Mesenchymal stem cell (in vitro differentiated cells and primary cell): ENCODE measurements at regions not wholly inside any gene's neighbourhood (a gene's known extent, or its start where the extent isn't known, plus 50 kb on each side); places are given as distances from the start of the nearest gene placed in this dataset.

Source experiments
- DNase-seq: peaks from one replicate; pipeline ENCODE4 v3.0.0-alpha.2; 2013
- H2AFZ ChIP-seq: one replicate; pipeline ENCODE4 v1.6.1; 2013; ENCODE audit warnings: low read depth, mild to moderate bottlenecking, control low read depth, inconsistent platforms, low read length, moderate library complexity
- H2AK5ac ChIP-seq: 2 replicates; pipeline ENCODE4 v1.6.1; 2013; ENCODE audit warnings: low read length, moderate library complexity, mild to moderate bottlenecking, inconsistent platforms; ENCODE audit not compliant: severe bottlenecking
- H2BK120ac ChIP-seq: one replicate; pipeline ENCODE4 v1.6.1; 2013; ENCODE audit warnings: low read depth, mild to moderate bottlenecking, inconsistent platforms, low read length, moderate library complexity
- H2BK12ac ChIP-seq, 2 experiments: one replicate each; pipeline ENCODE4 v1.6.1; 2013; ENCODE audit warnings: inconsistent platforms in 2 of 2, low read length in 2 of 2, mild to moderate bottlenecking in 2 of 2, moderate library complexity in 2 of 2, control low read depth in 1 of 2
- H2BK15ac ChIP-seq: one replicate; pipeline ENCODE4 v1.6.1; 2013; ENCODE audit warnings: mild to moderate bottlenecking, low read depth, inconsistent platforms; ENCODE audit not compliant: poor library complexity, severe bottlenecking
- H2BK5ac ChIP-seq: 2 replicates; pipeline ENCODE4 v1.6.1; 2013; ENCODE audit warnings: low read depth, mild to moderate bottlenecking, low read length, control low read depth, inconsistent platforms; ENCODE audit not compliant: poor library complexity, severe bottlenecking
- H3K14ac ChIP-seq, 2 experiments: one replicate each; pipeline ENCODE4 v1.6.1; 2013; ENCODE audit warnings: inconsistent platforms in 2 of 2, low read length in 2 of 2, control low read depth in 1 of 2, mild to moderate bottlenecking in 1 of 2, moderate library complexity in 1 of 2
- H3K18ac ChIP-seq, 2 experiments: one replicate each; pipeline ENCODE4 v1.6.1; 2013; ENCODE audit warnings: inconsistent platforms in 2 of 2, low read length in 2 of 2, control low read depth in 1 of 2, low read depth in 1 of 2, mild to moderate bottlenecking in 1 of 2
- H3K23ac ChIP-seq, 2 experiments: one replicate each; pipeline ENCODE4 v1.6.1; 2013; ENCODE audit warnings: inconsistent platforms in 2 of 2, low read length in 2 of 2, mild to moderate bottlenecking in 2 of 2, moderate library complexity in 2 of 2, control low read depth in 1 of 2
- H3K27ac ChIP-seq: 2 replicates; pipeline ENCODE4 v1.5.1; 2013; ENCODE audit warnings: mild to moderate bottlenecking, moderate library complexity, low read length, control low read depth, inconsistent platforms; ENCODE audit not compliant: poor library complexity, severe bottlenecking
- H3K27me3 ChIP-seq, 2 experiments: 2 replicates each; pipeline versions ENCODE4 v1.6.1 to v1.7.0; 2013; ENCODE audit warnings: low read length in 2 of 2, mild to moderate bottlenecking in 2 of 2, moderate library complexity in 2 of 2, control low read depth in 1 of 2, inconsistent platforms in 1 of 2; ENCODE audit not compliant: control insufficient read depth in 1 of 2, insufficient read depth in 1 of 2
- H3K36me3 ChIP-seq, 2 experiments: 2 replicates each; pipeline versions ENCODE4 v1.6.1 to v1.7.0; 2013; ENCODE audit warnings: low read length in 2 of 2, control low read depth in 1 of 2, inconsistent platforms in 1 of 2, low read depth in 1 of 2, mild to moderate bottlenecking in 1 of 2; ENCODE audit not compliant: insufficient read depth in 2 of 2, control insufficient read depth in 1 of 2
- H3K4ac ChIP-seq, 2 experiments: one replicate each; pipeline ENCODE4 v1.6.1; 2013; ENCODE audit warnings: inconsistent platforms in 2 of 2, low read length in 2 of 2, mild to moderate bottlenecking in 2 of 2, moderate library complexity in 2 of 2, control low read depth in 1 of 2, low read depth in 1 of 2
- H3K4me1 ChIP-seq: 2 replicates; pipeline ENCODE4 v1.6.1; 2013; ENCODE audit warnings: low read depth, low read length, control low read depth; ENCODE audit not compliant: control insufficient read depth, insufficient read depth
- H3K4me2 ChIP-seq: 2 replicates; pipeline ENCODE4 v1.6.1; 2013; ENCODE audit warnings: low read length, mild to moderate bottlenecking, inconsistent platforms; ENCODE audit not compliant: poor library complexity, severe bottlenecking
- H3K4me3 ChIP-seq, 2 experiments: 2 replicates each; pipeline versions ENCODE4 v1.5.1 to v1.7.0; 2013; ENCODE audit warnings: low read length in 2 of 2, mild to moderate bottlenecking in 2 of 2, control low read depth in 1 of 2, low read depth in 1 of 2; ENCODE audit not compliant: insufficient read depth in 1 of 2
- H3K79me1 ChIP-seq: replicated peaks from 2 replicates; pipeline ENCODE4 v1.6.1; 2013; ENCODE audit warnings: mild to moderate bottlenecking, control low read depth, low read length, inconsistent platforms; ENCODE audit not compliant: poor library complexity, severe bottlenecking
- H3K9ac ChIP-seq: 2 replicates; pipeline ENCODE4 v1.7.0; 2013; ENCODE audit warnings: mild to moderate bottlenecking, low read length, moderate library complexity
- H3K9me3 ChIP-seq: 2 replicates; pipeline ENCODE4 v1.7.0; 2013; ENCODE audit warnings: mild to moderate bottlenecking, low read length; ENCODE audit not compliant: control insufficient read depth
- H4K8ac ChIP-seq: one replicate; pipeline ENCODE4 v1.6.1; 2013; ENCODE audit warnings: inconsistent platforms, mild to moderate bottlenecking, low read length, moderate library complexity
- H4K91ac ChIP-seq: one replicate; pipeline ENCODE4 v1.6.1; 2013; ENCODE audit warnings: mild to moderate bottlenecking, low read length, inconsistent platforms
- WGBS: methylation state at CpG from one replicate; pipeline ENCODE4 v1.1.7; 2013; ENCODE audit warnings: mixed read lengths; 5-methylcytosine and 5-hydroxymethylcytosine counted together

DNA sequence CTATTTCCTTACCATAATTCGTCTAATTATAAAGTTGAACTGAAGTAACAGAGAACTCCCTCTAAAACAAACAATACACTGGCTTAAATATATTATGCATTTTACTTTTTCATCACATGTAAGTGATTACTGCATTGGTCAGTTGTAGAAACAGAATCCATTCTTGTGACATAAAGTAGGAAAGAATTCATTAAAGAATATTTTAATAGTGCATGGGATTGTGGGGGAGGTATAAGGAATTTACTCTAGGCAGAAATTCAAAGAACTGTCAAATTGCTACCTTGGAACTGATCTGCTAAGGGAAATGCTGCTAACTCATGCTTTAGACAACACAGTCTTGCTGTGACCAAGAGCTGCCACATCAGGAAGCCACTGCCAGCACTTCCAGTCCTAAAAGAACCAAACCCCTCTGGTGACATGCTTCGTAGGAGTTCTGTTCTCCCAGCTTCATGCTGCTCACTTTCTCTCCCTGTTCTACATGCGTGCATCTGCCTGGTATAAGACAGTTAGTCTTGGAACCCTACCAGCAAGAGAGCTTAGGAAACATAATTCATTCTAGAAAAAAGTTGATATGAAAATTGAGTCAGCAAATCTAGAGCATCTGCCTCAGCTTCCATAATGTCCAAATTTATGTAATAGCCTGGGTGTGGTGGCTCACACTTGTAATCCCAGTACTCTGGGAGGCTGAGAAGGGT is 1137.6 kb upstream of the NXPH2 start:
- no peaks in the 10 kb centered on the region for H3K4me1 ChIP-seq
- no peaks in the 10 kb centered on the region for H3K36me3 ChIP-seq
- H3K23ac ChIP-seq: no peak overlapping the region
- no peaks in the 10 kb centered on the region for H3K9me3 ChIP-seq
- DNase-seq: no peak
- no peak overlapping the region for H3K4ac ChIP-seq
- no peak overlapping the region for H4K8ac ChIP-seq
- H4K91ac ChIP-seq: no peak overlapping the region
- no peak overlapping the region for H3K14ac ChIP-seq
- no peak overlapping the region for H2AFZ ChIP-seq
- H3K9ac ChIP-seq: no peak overlapping the region
- no peaks in the 10 kb centered on the region for H3K79me1 ChIP-seq
- 92% methylated on average over 2 of the region's 3 CpGs for WGBS
- no peak overlapping the region for H2BK5ac ChIP-seq
- no peak overlapping the region for H2BK12ac ChIP-seq
- no peak overlapping the region for H3K18ac ChIP-seq
- no peaks in the 10 kb centered on the region for H3K27me3 ChIP-seq
- H2BK120ac ChIP-seq: no peak overlapping the region
- H3K27ac ChIP-seq: no peak overlapping the region
- H2BK15ac ChIP-seq: no peak overlapping the region
- no peak overlapping the region for H3K4me2 ChIP-seq
- no peak overlapping the region for H3K4me3 ChIP-seq
- no peak overlapping the region for H2AK5ac ChIP-seq

DNA sequence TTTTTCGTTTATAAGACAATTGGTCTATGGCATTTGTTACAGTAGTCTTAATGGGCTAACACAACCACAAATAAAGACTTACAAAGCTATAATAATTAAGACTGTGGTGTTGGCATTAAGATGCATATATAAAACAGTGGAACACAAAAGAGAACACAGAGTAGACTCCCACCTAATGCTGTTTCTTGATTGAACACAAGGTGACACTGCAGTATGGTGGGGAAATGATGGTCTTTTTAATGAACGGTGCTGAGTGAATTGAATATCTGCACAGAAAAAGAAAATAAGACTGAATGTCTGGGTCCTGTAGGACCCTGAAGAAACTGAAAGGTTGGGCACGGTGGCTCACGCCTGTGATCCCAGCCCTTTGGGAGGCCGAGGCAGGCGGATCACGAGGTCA is 1136.6 kb upstream of the NXPH2 start:
- Histone ChIP-seq H2AFZ (no peak overlapping the region), H3K9me3 (peaks cover 4% of the 10 kb centered on the region), H3K36me3 (no peaks in the 10 kb centered on the region), H3K4me3 (no peak overlapping the region), H3K27me3 (no peaks in the 10 kb centered on the region), H3K27ac (no peak overlapping the region), H3K4ac (no peak overlapping the region), H2BK120ac (no peak overlapping the region), H3K4me1 (no peaks in the 10 kb centered on the region), H2BK12ac (no peak overlapping the region), H3K4me2 (no peak overlapping the region), H2BK15ac (no peak overlapping the region), H3K18ac (no peak overlapping the region), H2BK5ac (no peak overlapping the region), H3K23ac (no peak overlapping the region), H4K91ac (no peak overlapping the region), H2AK5ac (no peak overlapping the region), H3K79me1 (no peaks in the 10 kb centered on the region), H3K9ac (no peak overlapping the region), H3K14ac (no peak overlapping the region), H4K8ac (no peak overlapping the region)
- no peak for DNase-seq
- WGBS: 93% methylated on average over 6 of the region's 7 CpGs

GRCh38 chr2:139911160-139911559 is 1131.0 kb upstream of the NXPH2 start:
- DNase-seq: no peak
- H3K79me1 ChIP-seq: no peaks in the 10 kb centered on the region
- H2BK12ac ChIP-seq: no peak overlapping the region
- H2AK5ac ChIP-seq: no peak overlapping the region
- no peak overlapping the region for H4K8ac ChIP-seq
- no peak overlapping the region for H3K23ac ChIP-seq
- H2AFZ ChIP-seq: no peak overlapping the region
- 86% methylated on average over 2 of the region's 3 CpGs for WGBS
- no peaks in the 10 kb centered on the region for H3K36me3 ChIP-seq
- no peak overlapping the region for H3K4me2 ChIP-seq
- H3K27ac ChIP-seq: no peak overlapping the region
- no peaks in the 10 kb centered on the region for H3K4me1 ChIP-seq
- H3K27me3 ChIP-seq: no peaks in the 10 kb centered on the region
- H3K14ac ChIP-seq: no peak overlapping the region
- H2BK15ac ChIP-seq: no peak overlapping the region
- peaks cover 4% of the 10 kb centered on the region for H3K9me3 ChIP-seq
- no peak overlapping the region for H3K4ac ChIP-seq
- no peak overlapping the region for H4K91ac ChIP-seq
- no peak overlapping the region for H2BK5ac ChIP-seq
- H2BK120ac ChIP-seq: no peak overlapping the region
- no peak overlapping the region for H3K9ac ChIP-seq
- H3K4me3 ChIP-seq: no peak overlapping the region
- H3K18ac ChIP-seq: no peak overlapping the region

DNA sequence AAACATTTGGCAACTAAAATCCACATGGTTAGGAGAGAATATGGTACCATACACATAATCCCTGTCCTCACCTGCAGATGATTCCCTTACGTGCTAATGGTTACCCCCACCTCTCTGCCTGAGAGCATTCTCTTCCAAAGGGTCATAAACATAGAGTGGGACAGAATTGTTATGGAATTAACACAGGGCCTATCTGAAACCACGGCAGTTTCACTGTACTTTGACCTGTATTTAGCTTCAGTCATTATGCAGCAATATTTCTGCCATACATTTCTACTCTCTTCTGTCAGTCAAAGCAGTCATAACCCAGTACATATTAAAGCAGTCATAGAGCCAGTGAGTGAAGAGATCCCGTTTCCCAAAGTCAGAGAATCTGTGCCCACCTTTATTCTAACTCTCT is 1128.9 kb upstream of the NXPH2 start:
- no peak overlapping the region for H2BK12ac ChIP-seq
- no peak overlapping the region for H3K4ac ChIP-seq
- H2AK5ac ChIP-seq: no peak overlapping the region
- no peak overlapping the region for H3K23ac ChIP-seq
- H4K91ac ChIP-seq: no peak overlapping the region
- H3K4me2 ChIP-seq: no peak overlapping the region
- WGBS: 79% methylated on average over 2 of the region's 3 CpGs
- no peak overlapping the region for H2BK5ac ChIP-seq
- H2BK120ac ChIP-seq: no peak overlapping the region
- no peak overlapping the region for H3K14ac ChIP-seq
- H3K27ac ChIP-seq: no peak overlapping the region
- H3K9me3 ChIP-seq: peaks cover 4% of the 10 kb centered on the region
- no peak overlapping the region for H2AFZ ChIP-seq
- H4K8ac ChIP-seq: no peak overlapping the region
- no peak overlapping the region for H3K18ac ChIP-seq
- H3K4me3 ChIP-seq: no peak overlapping the region
- no peaks in the 10 kb centered on the region for H3K79me1 ChIP-seq
- no peak overlapping the region for H3K9ac ChIP-seq
- no peaks in the 10 kb centered on the region for H3K36me3 ChIP-seq
- H3K27me3 ChIP-seq: no peaks in the 10 kb centered on the region
- no peak for DNase-seq
- H3K4me1 ChIP-seq: no peaks in the 10 kb centered on the region
- no peak overlapping the region for H2BK15ac ChIP-seq
